H9 (cell line): ENCODE measurements at regions not wholly inside any gene's neighbourhood (a gene's known extent, or its start where the extent isn't known, plus 50 kb on each side); places are given as distances from the start of the nearest gene placed in this dataset.

Source experiments
- DNase-seq: peaks from one replicate; pipeline ENCODE4 v3.0.0-alpha.2; 2017
- H2AFZ ChIP-seq: one replicate; pipeline ENCODE4 v1.6.1; 2013; ENCODE audit warnings: mild to moderate bottlenecking, low read length, control low read depth, moderate library complexity
- H2AK5ac ChIP-seq: 2 replicates; pipeline ENCODE4 v1.6.1; 2013; ENCODE audit warnings: low read length, control low read depth, mixed read lengths; ENCODE audit not compliant: insufficient read length
- H2BK120ac ChIP-seq: one replicate; pipeline ENCODE4 v1.6.1; 2013; ENCODE audit warnings: low read depth, mild to moderate bottlenecking, low read length, control low read depth, inconsistent platforms; ENCODE audit not compliant: poor library complexity, severe bottlenecking
- H2BK12ac ChIP-seq: 2 replicates; pipeline ENCODE4 v1.6.1; 2013; ENCODE audit warnings: low read length, control low read depth, mixed read lengths, low read depth; ENCODE audit not compliant: insufficient read length
- H2BK15ac ChIP-seq: 2 replicates; pipeline ENCODE4 v1.6.1; 2013; ENCODE audit warnings: low read depth, low read length, control low read depth
- H2BK20ac ChIP-seq: one replicate; pipeline ENCODE4 v1.6.1; 2013; ENCODE audit warnings: low read depth, mild to moderate bottlenecking, low read length, control low read depth, inconsistent platforms; ENCODE audit not compliant: poor library complexity, severe bottlenecking
- H2BK5ac ChIP-seq: 2 replicates; pipeline ENCODE4 v1.6.1; 2013; ENCODE audit warnings: low read length, control low read depth, mixed read lengths; ENCODE audit not compliant: insufficient read length
- H3K14ac ChIP-seq: 2 replicates; pipeline ENCODE4 v1.6.1; 2013; ENCODE audit warnings: low read length, control low read depth; ENCODE audit not compliant: insufficient read depth
- H3K18ac ChIP-seq: 2 replicates; pipeline ENCODE4 v1.6.1; 2013; ENCODE audit warnings: low read depth, mild to moderate bottlenecking, mixed read lengths, low read length, control low read depth; ENCODE audit not compliant: insufficient read length
- H3K23ac ChIP-seq: 2 replicates; pipeline ENCODE4 v1.6.1; 2013; ENCODE audit warnings: low read length, control low read depth, mixed read lengths, low read depth; ENCODE audit not compliant: insufficient read length
- H3K23me2 ChIP-seq: 2 replicates; pipeline ENCODE4 v1.6.1; 2013; ENCODE audit warnings: low read depth, mild to moderate bottlenecking, mixed read lengths, low read length, control low read depth; ENCODE audit not compliant: insufficient read length, poor library complexity, severe bottlenecking
- H3K27ac ChIP-seq: 2 replicates; pipeline ENCODE4 v1.5.1; 2013; ENCODE audit warnings: low read length, control low read depth, mixed read lengths, low read depth; ENCODE audit not compliant: insufficient read length
- H3K27me3 ChIP-seq: 2 replicates; pipeline ENCODE4 v1.6.1; 2013; ENCODE audit warnings: low read length, control low read depth, inconsistent platforms; ENCODE audit not compliant: insufficient read depth
- H3K4ac ChIP-seq: 2 replicates; pipeline ENCODE4 v1.6.1; 2013; ENCODE audit warnings: low read depth, mild to moderate bottlenecking, control low read depth, inconsistent platforms, low read length, moderate library complexity
- H3K4me1 ChIP-seq: 2 replicates; pipeline ENCODE4 v1.6.1; 2013; ENCODE audit warnings: low read length, control low read depth, inconsistent platforms; ENCODE audit not compliant: insufficient read depth
- H3K4me2 ChIP-seq: 2 replicates; pipeline ENCODE4 v1.6.1; 2013; ENCODE audit warnings: low read length, control low read depth, mixed read lengths; ENCODE audit not compliant: insufficient read length, insufficient read depth
- H3K56ac ChIP-seq: 2 replicates; pipeline ENCODE4 v1.6.1; 2013; ENCODE audit warnings: low read depth, mild to moderate bottlenecking, mixed read lengths, low read length, control low read depth; ENCODE audit not compliant: insufficient read length
- H3K79me1 ChIP-seq: 2 replicates; pipeline ENCODE4 v1.6.1; 2013; ENCODE audit warnings: low read depth, mild to moderate bottlenecking, moderate library complexity, low read length, control low read depth, inconsistent platforms; ENCODE audit not compliant: insufficient read depth, poor library complexity, severe bottlenecking
- H3K79me2 ChIP-seq: 2 replicates; pipeline ENCODE4 v1.6.1; 2013; ENCODE audit warnings: low read length, control low read depth, inconsistent platforms; ENCODE audit not compliant: insufficient read depth
- H3K9ac ChIP-seq: 2 replicates; pipeline ENCODE4 v1.6.1; 2013; ENCODE audit warnings: low read length, control low read depth, mixed read lengths; ENCODE audit not compliant: insufficient read length; ENCODE audit errors: extremely low read depth
- H3K9me3 ChIP-seq: one replicate; pipeline ENCODE4 v1.6.1; 2013; ENCODE audit warnings: low read depth, low read length, inconsistent platforms; ENCODE audit not compliant: control insufficient read depth
- H3T11ph ChIP-seq: one replicate; pipeline ENCODE4 v1.6.1; 2013; ENCODE audit warnings: mild to moderate bottlenecking, low read length, control low read depth, inconsistent platforms
- H4K20me1 ChIP-seq: one replicate; pipeline ENCODE4 v1.6.1; 2013; ENCODE audit not compliant: control insufficient read depth, insufficient read length, insufficient read depth
- H4K5ac ChIP-seq: 2 replicates; pipeline ENCODE4 v1.6.1; 2013; ENCODE audit warnings: low read depth, mild to moderate bottlenecking, mixed read lengths, low read length, control low read depth; ENCODE audit not compliant: insufficient read length
- H4K8ac ChIP-seq: replicated peaks from 2 replicates; pipeline ENCODE4 v1.6.1; 2013; ENCODE audit warnings: low read length, control low read depth, mixed read lengths, low read depth; ENCODE audit not compliant: insufficient read length
- H4K91ac ChIP-seq: 2 replicates; pipeline ENCODE4 v1.6.1; 2013; ENCODE audit warnings: low read depth, mild to moderate bottlenecking, moderate library complexity, mixed read lengths, low read length, control low read depth; ENCODE audit not compliant: insufficient read length
- H3K27ac Mint-ChIP-seq, 3 experiments: 2 replicates in 2 of 3; 3 replicates in 1 of 3; pipeline ENCODE4 v1.8.0; 2020 to 2021; ENCODE audit warnings: mixed read lengths in 3 of 3, mild to moderate bottlenecking in 1 of 3, moderate library complexity in 1 of 3
- H3K27me3 Mint-ChIP-seq: 2 replicates; pipeline ENCODE4 v1.8.0; 2021; ENCODE audit warnings: low read depth, mild to moderate bottlenecking, moderate library complexity, mixed read lengths
- H3K36me3 Mint-ChIP-seq, 3 experiments: 2 replicates in 2 of 3; 3 replicates in 1 of 3; pipeline ENCODE4 v1.8.0; 2020 to 2021; ENCODE audit warnings: low read depth in 3 of 3, mixed read lengths in 3 of 3; ENCODE audit not compliant: insufficient read depth in 1 of 3
- H3K4me1 Mint-ChIP-seq, 2 experiments: 2 replicates each; pipeline ENCODE4 v1.8.0; 2020; ENCODE audit warnings: mixed read lengths in 2 of 2
- H3K4me3 Mint-ChIP-seq, 2 experiments: 2 replicates in 1 of 2; 3 replicates in 1 of 2; pipeline ENCODE4 v1.8.0; 2020 to 2021; ENCODE audit warnings: mild to moderate bottlenecking in 2 of 2, mixed read lengths in 2 of 2, moderate library complexity in 1 of 2
- H3K9me3 Mint-ChIP-seq, 2 experiments: 2 replicates in 1 of 2; 3 replicates in 1 of 2; pipeline ENCODE4 v1.8.0; 2020; ENCODE audit warnings: mild to moderate bottlenecking in 2 of 2, mixed read lengths in 2 of 2, moderate library complexity in 1 of 2
- CTCF ChIP-seq: fragments of 200-600 bp; sonication (generic); conservative IDR thresholded peaks from 3 replicates; pipeline ENCODE4 v1.8.0; 2021; ENCODE audit warnings: antibody characterized with exemption, mild to moderate bottlenecking
- WGBS: extraction: QIAGEN DNeasy Blood & Tissue Kit; methylation state at CpG from one replicate; pipeline ENCODE4 v1.1.7; 2013; ENCODE audit warnings: missing lambda C conversion rate, low lambda C conversion rate, mixed read lengths; ENCODE audit not compliant: insufficient read length; ENCODE audit errors: extremely low coverage; 5-methylcytosine and 5-hydroxymethylcytosine counted together

- TF ChIP-seq CTCF, result no peak
- H3K4ac ChIP-seq, result no peak overlapping the region
- H3T11ph ChIP-seq, result no peak overlapping the region
- no peaks in the 10 kb centered on the region for H3K23me2 ChIP-seq
- 100% methylated on average over 1 of the region's 2 CpGs for WGBS
- no peak overlapping the region for H3K27ac Mint-ChIP-seq
- no peak overlapping the region for H3K23ac ChIP-seq
- H4K20me1 ChIP-seq, result no peaks in the 10 kb centered on the region
- DNase-seq, result no peak
- H2AFZ ChIP-seq, result no peak overlapping the region
- no peaks in the 10 kb centered on the region for H3K4me1 ChIP-seq
- H3K36me3 Mint-ChIP-seq, result no peaks in the 10 kb centered on the region
- no peak overlapping the region for H4K91ac ChIP-seq
- no peak overlapping the region for H4K8ac ChIP-seq
- H3K4me1 Mint-ChIP-seq, result no peaks in the 10 kb centered on the region
- H3K4me2 ChIP-seq, result no peak overlapping the region
- H3K27me3 ChIP-seq, result no peaks in the 10 kb centered on the region
- no peak overlapping the region for H2BK5ac ChIP-seq
- H3K18ac ChIP-seq, result no peak overlapping the region
- H3K27me3 Mint-ChIP-seq, result no peaks in the 10 kb centered on the region
- H3K27ac ChIP-seq, result no peak overlapping the region
- H3K9me3 Mint-ChIP-seq, result no peaks in the 10 kb centered on the region; a peak in 1 of 5 replicates
- no peaks in the 10 kb centered on the region for H3K79me1 ChIP-seq
- H3K79me2 ChIP-seq, result no peaks in the 10 kb centered on the region
- no peak overlapping the region for H4K5ac ChIP-seq
- no peak overlapping the region for H2AK5ac ChIP-seq
- no peak overlapping the region for H2BK20ac ChIP-seq
- H3K4me3 Mint-ChIP-seq, result no peak overlapping the region
- no peak overlapping the region for H3K14ac ChIP-seq
- H3K9ac ChIP-seq, result no peak overlapping the region
- no peak overlapping the region for H2BK12ac ChIP-seq
- H3K56ac ChIP-seq, result no peak overlapping the region
- H2BK15ac ChIP-seq, result no peak overlapping the region
- no peaks in the 10 kb centered on the region for H3K9me3 ChIP-seq
- no peak overlapping the region for H2BK120ac ChIP-seq
Measured at GRCh38 chr12:83843541-83843940, 1069.1 kb downstream of the SLC6A15 start.
